Thyroid gland (tissue), 4 donors: ENCODE measurements at regions not wholly inside any gene's neighbourhood (a gene's known extent, or its start where the extent isn't known, plus 50 kb on each side); places are given as distances from the start of the nearest gene placed in this dataset.

Experiments
- DNase-seq, 2 donors: peaks; one replicate each; pipeline ENCODE4 v3.0.0-alpha.2; 2019
- H3K27ac ChIP-seq, 3 donors: fragments of 200-600 bp; sonication (generic); 1 replicate in 2 of 3; 2 replicates in 1 of 3; pipeline ENCODE4 v1.5.1; 2016 to 2019; ENCODE audit warnings: mild to moderate bottlenecking in 1 of 3, moderate library complexity in 1 of 3
- H3K27me3 ChIP-seq: fragments of 200-600 bp; sonication (generic); one replicate; pipeline ENCODE4 v1.5.1; 2019
- H3K36me3 ChIP-seq, 2 donors: fragments of 200-600 bp; sonication (generic); one replicate each; pipeline ENCODE4 v1.5.1; 2016 to 2019
- H3K4me1 ChIP-seq, 2 donors: fragments of 200-600 bp; sonication (generic); one replicate each; pipeline ENCODE4 v1.5.1; 2017 to 2019
- H3K4me3 ChIP-seq, 3 donors: fragments of 200-600 bp; sonication (generic); replicated peaks in 1 of 3; 1 replicate in 2 of 3; 2 replicates in 1 of 3; pipeline ENCODE4 v1.5.1; 2016; ENCODE audit warnings: mild to moderate bottlenecking in 1 of 3
- H3K9me3 ChIP-seq: fragments of 200-600 bp; sonication (generic); one replicate; pipeline ENCODE4 v1.5.1; 2017
- POLR2A ChIP-seq, 2 donors: fragments of 450-650 bp; IDR thresholded peaks; one replicate each; pipeline ENCODE4 v1.6.1; 2017; ENCODE audit warnings: antibody characterized with exemption in 2 of 2, mild to moderate bottlenecking in 2 of 2, moderate library complexity in 1 of 2
- WGBS, 2 donors: methylation state at CpG; one replicate each; pipeline ENCODE4 v1.1.5; 2017; 5-methylcytosine and 5-hydroxymethylcytosine counted together
- intact Hi-C: fragments of 100-400 bp; cut with DNase I; formaldehyde crosslinking; loops from one replicate; pipeline ENCODE4 v1.15.1; 2023
- TF ChIP-seq, protein P1 (sequence below), 6 experiments: fragments of 200-600 bp in 3 of 6; fragments of 450-650 bp in 3 of 6; sonication (generic) in 3 of 6; IDR thresholded peaks; one replicate each; pipeline ENCODE4 v1.5.1; 2016 to 2019; ENCODE audit warnings: antibody characterized with exemption in 6 of 6, mild to moderate bottlenecking in 2 of 6, inconsistent platforms in 1 of 6, moderate library complexity in 1 of 6

DNA sequence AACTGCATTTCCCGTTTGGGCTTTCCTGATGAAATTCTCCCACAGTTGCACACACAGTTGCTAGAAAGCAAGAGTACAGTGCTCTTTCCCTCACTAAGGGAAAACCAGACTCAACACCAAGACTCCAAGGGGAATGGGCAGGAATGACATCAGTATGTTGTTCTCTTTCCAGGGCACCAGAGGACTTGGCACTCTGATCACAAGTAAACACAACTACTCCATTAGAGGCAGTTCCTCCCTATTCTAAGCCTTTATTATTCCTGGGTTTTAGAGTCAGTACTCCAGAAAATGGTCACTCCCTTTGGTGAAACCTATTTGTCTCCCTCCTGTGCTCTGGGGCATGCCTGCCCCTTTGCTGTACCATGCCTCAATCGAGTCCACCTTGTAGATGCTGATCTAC is 52.3 kb upstream of the VGLL4 start:
- no peak for DNase-seq
- 78 to 90% methylated on average over 2 of the region's 2 CpGs for WGBS, 2 donors
- TF ChIP-seq, protein P1, sequence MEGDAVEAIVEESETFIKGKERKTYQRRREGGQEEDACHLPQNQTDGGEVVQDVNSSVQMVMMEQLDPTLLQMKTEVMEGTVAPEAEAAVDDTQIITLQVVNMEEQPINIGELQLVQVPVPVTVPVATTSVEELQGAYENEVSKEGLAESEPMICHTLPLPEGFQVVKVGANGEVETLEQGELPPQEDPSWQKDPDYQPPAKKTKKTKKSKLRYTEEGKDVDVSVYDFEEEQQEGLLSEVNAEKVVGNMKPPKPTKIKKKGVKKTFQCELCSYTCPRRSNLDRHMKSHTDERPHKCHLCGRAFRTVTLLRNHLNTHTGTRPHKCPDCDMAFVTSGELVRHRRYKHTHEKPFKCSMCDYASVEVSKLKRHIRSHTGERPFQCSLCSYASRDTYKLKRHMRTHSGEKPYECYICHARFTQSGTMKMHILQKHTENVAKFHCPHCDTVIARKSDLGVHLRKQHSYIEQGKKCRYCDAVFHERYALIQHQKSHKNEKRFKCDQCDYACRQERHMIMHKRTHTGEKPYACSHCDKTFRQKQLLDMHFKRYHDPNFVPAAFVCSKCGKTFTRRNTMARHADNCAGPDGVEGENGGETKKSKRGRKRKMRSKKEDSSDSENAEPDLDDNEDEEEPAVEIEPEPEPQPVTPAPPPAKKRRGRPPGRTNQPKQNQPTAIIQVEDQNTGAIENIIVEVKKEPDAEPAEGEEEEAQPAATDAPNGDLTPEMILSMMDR (IDR thresholded peaks at IDR 0.05): no peak
- no peak for TF ChIP-seq POLR2A (IDR thresholded peaks at IDR 0.05)
- intact Hi-C loops: no loop called here
- H3K4me1 ChIP-seq: peaks cover 4 to 8% of the 10 kb centered on the region in 2 donors
- H3K4me3 ChIP-seq: no peak overlapping the region
- no peaks in the 10 kb centered on the region for H3K27me3 ChIP-seq
- H3K27ac ChIP-seq: no peak overlapping the region
- no peaks in the 10 kb centered on the region for H3K9me3 ChIP-seq
- H3K36me3 ChIP-seq: peaks cover 0 to 4% of the 10 kb centered on the region in 2 donors
